CD4-positive, alpha-beta T cell (primary cell): ENCODE measurements at regions not wholly inside any gene's neighbourhood (a gene's known extent, or its start where the extent isn't known, plus 50 kb on each side); places are given as distances from the start of the nearest gene placed in this dataset.

Source experiments
- ATAC-seq: fragments of 200-7000 bp; cut with Tn5 transposase; one replicate; pipeline ENCODE4 v1.10.0; 2022; ENCODE audit warnings: mild to moderate bottlenecking; ENCODE audit not compliant: poor library complexity
- CTCF ChIA-PET: fragments of 350-600 bp; sonication (Branson Sonifier 250); formaldehyde crosslinking; loops from one replicate; lab custom pipeline; 2021; ENCODE audit warnings: antibody characterized with exemption, inconsistent platforms; lab: Charles Lee
- POLR2A ChIA-PET: fragments of 350-600 bp; sonication (Branson Sonifier 250); formaldehyde crosslinking; loops from one replicate; lab custom pipeline; 2021; ENCODE audit warnings: antibody characterized with exemption, inconsistent platforms; lab: Charles Lee
- DNase-seq, 14 experiments: peaks; one replicate each; pipeline ENCODE4 v3.0.0-alpha.2; 2013 to 2020; ENCODE audit warnings: mixed read lengths in 2 of 14
- H3K27ac ChIP-seq, 2 donors: one replicate each; pipeline versions ENCODE4 v1.5.1 to v1.7.0; 2013; ENCODE audit warnings: low read length in 2 of 2, low read depth in 1 of 2, mild to moderate bottlenecking in 1 of 2
- H3K27me3 ChIP-seq, 2 experiments: 1 replicate in 1 of 2; 2 replicates in 1 of 2; pipeline versions ENCODE4 v1.6.1 to v1.7.0; 2013; ENCODE audit warnings: low read length in 2 of 2, control low read depth in 1 of 2, mild to moderate bottlenecking in 1 of 2, moderate library complexity in 1 of 2; ENCODE audit not compliant: insufficient read depth in 2 of 2, control insufficient read depth in 1 of 2
- H3K36me3 ChIP-seq: one replicate; pipeline ENCODE4 v1.6.1; 2013; ENCODE audit warnings: low read length, control low read depth; ENCODE audit not compliant: insufficient read depth
- H3K4me1 ChIP-seq: one replicate; pipeline ENCODE4 v1.6.1; 2013; ENCODE audit warnings: low read length, control low read depth; ENCODE audit not compliant: insufficient read depth
- H3K4me3 ChIP-seq: one replicate; pipeline ENCODE4 v1.5.1; 2013; ENCODE audit warnings: mild to moderate bottlenecking, low read length, moderate library complexity
- H3K9me3 ChIP-seq, 2 experiments: 1 replicate in 1 of 2; 2 replicates in 1 of 2; pipeline versions ENCODE4 v1.6.1 to v1.7.0; 2013; ENCODE audit warnings: low read length in 2 of 2, mild to moderate bottlenecking in 2 of 2, control low read depth in 1 of 2, moderate library complexity in 1 of 2; ENCODE audit not compliant: control insufficient read depth in 1 of 2, insufficient read depth in 1 of 2
- H3K27ac Mint-ChIP-seq: one replicate; pipeline ENCODE4 v1.8.0; 2020; ENCODE audit warnings: mixed read lengths
- H3K27me3 Mint-ChIP-seq: one replicate; pipeline ENCODE4 v1.8.0; 2021; ENCODE audit warnings: mixed read lengths
- H3K36me3 Mint-ChIP-seq: one replicate; pipeline ENCODE4 v1.8.0; 2021; ENCODE audit warnings: low read depth, mixed read lengths
- H3K4me1 Mint-ChIP-seq: one replicate; pipeline ENCODE4 v1.8.0; 2021; ENCODE audit warnings: low read depth, mixed read lengths
- H3K4me3 Mint-ChIP-seq: one replicate; pipeline ENCODE4 v1.8.0; 2020; ENCODE audit warnings: mild to moderate bottlenecking, mixed read lengths
- H3K9me3 Mint-ChIP-seq: one replicate; pipeline ENCODE4 v1.8.0; 2020; ENCODE audit warnings: mixed read lengths
- intact Hi-C, 2 experiments: fragments of 100-400 bp; cut with DNase I in 1 of 2; cut with micrococcal nuclease in 1 of 2; formaldehyde crosslinking; loops; one replicate each; pipeline versions ENCODE4 v1.15.1 to v1.9.0; 2023 to 2025; cut with DNase I, micrococcal nuclease
- TF ChIP-seq, protein P1 (sequence below): fragments of 200-600 bp; IDR thresholded peaks from one replicate; pipeline ENCODE4 v1.8.0; 2022; ENCODE audit warnings: antibody characterized with exemption, mild to moderate bottlenecking

DNA sequence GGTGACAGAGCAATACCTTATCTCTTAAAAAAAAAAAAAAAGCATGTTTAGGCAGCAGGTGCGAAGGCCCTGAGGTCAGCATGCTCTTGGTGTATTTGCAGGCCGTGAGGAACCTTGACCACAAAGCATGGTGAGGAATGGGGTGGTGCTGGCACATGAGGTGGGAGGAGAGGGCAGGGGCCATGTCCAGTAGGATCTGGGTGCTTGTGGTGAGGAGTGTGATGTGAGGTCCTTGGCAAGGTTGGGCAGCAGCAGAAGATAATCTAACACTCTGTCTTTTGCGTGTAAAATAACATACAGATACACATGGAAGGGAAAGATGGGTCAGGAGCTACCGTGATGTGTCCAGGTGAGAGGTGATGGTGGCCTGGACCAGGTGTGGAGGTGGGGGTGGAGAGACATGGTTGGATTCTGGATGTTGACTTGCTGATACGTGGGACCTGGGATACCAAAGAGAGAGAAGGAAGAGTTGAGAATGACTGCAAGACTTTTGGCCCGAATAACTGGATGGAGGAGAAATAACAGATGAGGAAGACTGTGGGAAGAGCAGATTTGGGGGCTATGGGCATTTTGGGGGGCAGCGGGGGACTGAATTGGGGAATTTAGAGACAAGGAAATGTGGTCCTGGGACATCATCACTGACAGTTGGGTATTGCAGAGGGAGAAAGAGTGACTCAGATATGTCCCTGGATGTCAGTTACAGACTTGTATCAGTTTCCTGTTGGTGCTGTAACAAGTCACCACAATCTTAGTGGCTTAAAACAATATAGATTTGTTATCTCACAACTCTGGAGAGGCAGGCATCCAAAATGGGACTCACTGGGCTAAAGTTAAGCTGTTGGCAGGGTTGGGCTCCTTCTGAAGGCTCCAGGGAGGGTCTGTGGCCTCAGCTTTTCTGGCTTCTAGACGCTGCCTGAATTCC is 274.9 kb downstream of the HAPSTR1 start:
- Histone ChIP-seq H3K36me3 (no peaks in the 10 kb centered on the region), H3K9me3 (peaks cover 0 to 8% of the 10 kb centered on the region in 2 experiments), H3K27me3 (no peaks in the 10 kb centered on the region), H3K27ac (no peak overlapping the region), H3K4me3 (no peak overlapping the region), H3K4me1 (no peaks in the 10 kb centered on the region)
- H3K4me1 Mint-ChIP-seq = no peaks in the 10 kb centered on the region
- ATAC-seq (no peak), DNase-seq (no peak)
- no peaks in the 10 kb centered on the region for H3K36me3 Mint-ChIP-seq
- H3K27ac Mint-ChIP-seq = no peak overlapping the region
- TF ChIP-seq, protein P1, sequence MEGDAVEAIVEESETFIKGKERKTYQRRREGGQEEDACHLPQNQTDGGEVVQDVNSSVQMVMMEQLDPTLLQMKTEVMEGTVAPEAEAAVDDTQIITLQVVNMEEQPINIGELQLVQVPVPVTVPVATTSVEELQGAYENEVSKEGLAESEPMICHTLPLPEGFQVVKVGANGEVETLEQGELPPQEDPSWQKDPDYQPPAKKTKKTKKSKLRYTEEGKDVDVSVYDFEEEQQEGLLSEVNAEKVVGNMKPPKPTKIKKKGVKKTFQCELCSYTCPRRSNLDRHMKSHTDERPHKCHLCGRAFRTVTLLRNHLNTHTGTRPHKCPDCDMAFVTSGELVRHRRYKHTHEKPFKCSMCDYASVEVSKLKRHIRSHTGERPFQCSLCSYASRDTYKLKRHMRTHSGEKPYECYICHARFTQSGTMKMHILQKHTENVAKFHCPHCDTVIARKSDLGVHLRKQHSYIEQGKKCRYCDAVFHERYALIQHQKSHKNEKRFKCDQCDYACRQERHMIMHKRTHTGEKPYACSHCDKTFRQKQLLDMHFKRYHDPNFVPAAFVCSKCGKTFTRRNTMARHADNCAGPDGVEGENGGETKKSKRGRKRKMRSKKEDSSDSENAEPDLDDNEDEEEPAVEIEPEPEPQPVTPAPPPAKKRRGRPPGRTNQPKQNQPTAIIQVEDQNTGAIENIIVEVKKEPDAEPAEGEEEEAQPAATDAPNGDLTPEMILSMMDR = no peak
- POLR2A ChIA-PET = no interaction called here
- intact Hi-C loops = no loop called here
- no peaks in the 10 kb centered on the region for H3K27me3 Mint-ChIP-seq
- no peak overlapping the region for H3K4me3 Mint-ChIP-seq
- H3K9me3 Mint-ChIP-seq = peaks cover 4% of the 10 kb centered on the region
- CTCF ChIA-PET = no interaction called here

DNA sequence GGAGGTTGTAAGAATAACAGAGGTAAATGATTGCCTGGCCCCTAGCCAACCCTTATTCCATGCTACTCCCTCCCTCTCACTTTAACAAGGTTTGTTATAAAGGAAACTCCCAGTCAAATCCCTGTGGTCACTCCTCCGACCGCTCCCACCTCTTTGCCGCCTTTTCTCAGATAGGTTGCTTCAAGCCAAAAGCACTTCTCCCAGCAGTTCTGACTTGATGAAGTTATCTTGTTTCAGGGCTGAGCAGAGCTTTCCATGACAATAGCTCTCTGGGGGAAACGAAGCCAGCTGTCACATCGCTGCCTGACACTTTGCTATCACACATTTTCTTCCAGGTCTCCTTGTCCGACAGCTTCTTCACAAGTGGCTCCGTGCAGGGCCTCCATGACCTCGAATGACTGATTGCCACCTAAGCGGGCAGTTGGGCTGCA is 278.6 kb downstream of the HAPSTR1 start:
- Mint-ChIP-seq H3K27ac (no peak overlapping the region), H3K36me3 (no peaks in the 10 kb centered on the region), H3K9me3 (peaks cover 5% of the 10 kb centered on the region), H3K27me3 (no peaks in the 10 kb centered on the region), H3K4me1 (no peaks in the 10 kb centered on the region), H3K4me3 (no peak overlapping the region)
- CTCF ChIA-PET = no interaction called here
- Histone ChIP-seq H3K36me3 (no peaks in the 10 kb centered on the region), H3K4me1 (no peaks in the 10 kb centered on the region), H3K4me3 (no peak overlapping the region), H3K27me3 (no peaks in the 10 kb centered on the region), H3K9me3 (peaks cover 0 to 4% of the 10 kb centered on the region in 2 experiments), H3K27ac (no peak overlapping the region)
- TF ChIP-seq, protein P1 = no peak
- POLR2A ChIA-PET = no interaction called here
- intact Hi-C loops = no loop called here
- ATAC-seq = no peak
- no peak for DNase-seq

DNA sequence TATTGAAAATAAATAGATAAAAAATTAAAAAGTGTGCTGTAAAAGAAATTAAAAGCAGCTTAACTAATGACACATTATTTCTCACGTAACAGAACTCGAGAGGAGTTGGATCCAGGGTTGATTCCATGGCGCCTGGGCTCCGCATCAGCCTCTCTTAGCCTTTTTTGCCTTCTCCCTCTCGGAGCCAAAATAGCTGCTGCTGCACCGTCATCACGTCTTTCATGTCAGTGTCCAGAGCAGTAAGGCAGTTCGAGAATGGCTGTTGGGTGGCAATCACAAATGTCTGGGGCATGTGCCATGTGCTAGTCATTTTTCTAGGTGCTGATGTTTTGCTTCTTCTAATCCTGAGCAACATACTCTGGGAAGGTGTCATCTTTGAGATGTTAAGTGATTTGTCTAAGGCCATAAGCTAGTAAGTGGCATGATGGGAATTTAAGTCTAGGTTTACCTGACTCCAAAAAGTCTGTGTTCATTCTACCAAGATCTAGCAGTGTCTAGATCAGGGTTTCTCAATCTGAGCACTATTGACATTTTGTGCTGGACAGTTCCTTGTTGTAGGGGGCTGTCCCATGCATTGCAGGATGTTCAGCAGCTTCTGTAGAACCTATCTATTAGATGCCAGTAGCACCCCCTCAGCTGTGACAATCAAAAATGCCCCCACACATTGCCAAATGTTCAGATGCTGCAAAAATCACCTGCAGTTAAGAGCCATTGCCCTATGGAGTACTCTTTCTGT is 280.4 kb downstream of the HAPSTR1 start:
- Histone ChIP-seq H3K27me3 (no peaks in the 10 kb centered on the region), H3K9me3 (peaks cover 0 to 4% of the 10 kb centered on the region in 2 experiments), H3K27ac (no peak overlapping the region), H3K4me3 (no peak overlapping the region), H3K4me1 (no peaks in the 10 kb centered on the region), H3K36me3 (no peaks in the 10 kb centered on the region)
- POLR2A ChIA-PET = no interaction called here
- H3K4me3 Mint-ChIP-seq = no peak overlapping the region
- H3K4me1 Mint-ChIP-seq = no peaks in the 10 kb centered on the region
- ATAC-seq (no peak), DNase-seq (no peak)
- no peak overlapping the region for H3K27ac Mint-ChIP-seq
- intact Hi-C loops = no loop called here
- H3K36me3 Mint-ChIP-seq = no peaks in the 10 kb centered on the region
- TF ChIP-seq, protein P1 = no peak
- H3K9me3 Mint-ChIP-seq = peaks cover 5% of the 10 kb centered on the region
- H3K27me3 Mint-ChIP-seq = no peaks in the 10 kb centered on the region
- CTCF ChIA-PET = no interaction called here
